Activated CD8-positive, alpha-beta memory T cell treated with anti-CD3 and anti-CD28 coated beads for 48 hours (primary cell): ENCODE measurements at regions not wholly inside any gene's neighbourhood (a gene's known extent, or its start where the extent isn't known, plus 50 kb on each side); places are given as distances from the start of the nearest gene placed in this dataset.

Experiments used
- DNase-seq, 3 experiments: peaks; one replicate each; pipeline ENCODE4 v3.0.0-alpha.2; 2020; ENCODE audit warnings: low read depth in 2 of 3, low spot score in 2 of 3

- no peak for DNase-seq
Observed at GRCh38 chr4:151950993-151951670, 190.3 kb upstream of the GATB start.

- no peak for DNase-seq
Observed at GRCh38 chr4:151948351-151949016, 187.7 kb upstream of the GATB start.

GRCh38 chr4:151946718-151947117 is 185.9 kb upstream of the GATB start:
- DNase-seq, result no peak

GRCh38 chr4:151942971-151943370 is 182.2 kb upstream of the GATB start:
- no peak for DNase-seq

GRCh38 chr4:151940926-151941617 is 180.3 kb upstream of the GATB start:
- DNase-seq, result no peak

GRCh38 chr4:151940291-151940690 is 179.5 kb upstream of the GATB start:
- no peak for DNase-seq

- no peak for DNase-seq
Observed at GRCh38 chr4:151939670-151940069, 178.9 kb upstream of the GATB start.

- no peak for DNase-seq
Observed at GRCh38 chr4:151935411-151935810, 174.6 kb upstream of the GATB start.

GRCh38 chr4:151934766-151935165 is 174.0 kb upstream of the GATB start:
- no peak for DNase-seq

GRCh38 chr4:151933122-151933827 is 172.5 kb upstream of the GATB start:
- DNase-seq, result no peak

GRCh38 chr4:151931563-151931962 is 170.8 kb upstream of the GATB start:
- DNase-seq, result no peak

- DNase-seq, result no peak
Observed at GRCh38 chr4:151930372-151930771, 169.6 kb upstream of the GATB start.

GRCh38 chr4:151928112-151928511 is 167.3 kb upstream of the GATB start:
- no peak for DNase-seq

- DNase-seq, result no peak
Observed at GRCh38 chr4:151922811-151923210, 162.0 kb upstream of the GATB start.

- DNase-seq, result no peak
Observed at GRCh38 chr4:151922306-151922705, 161.5 kb upstream of the GATB start.

- no peak for DNase-seq
Observed at GRCh38 chr4:151921811-151922210, 161.0 kb upstream of the GATB start.

GRCh38 chr4:151921386-151921785 is 160.6 kb upstream of the GATB start:
- DNase-seq, result no peak

- no peak for DNase-seq
Observed at GRCh38 chr4:151917145-151917734, 156.4 kb upstream of the GATB start.

GRCh38 chr4:151912632-151913031 is 151.8 kb upstream of the GATB start:
- no peak for DNase-seq

- DNase-seq, result no peak
Observed at GRCh38 chr4:151911970-151912369, 151.2 kb upstream of the GATB start.

- no peak for DNase-seq
Observed at GRCh38 chr4:151908734-151909497, 148.1 kb upstream of the GATB start.
